ENCODE measurements at regions not wholly inside any gene's neighbourhood (a gene's known extent, or its start where the extent isn't known, plus 50 kb on each side); places are given as distances from the start of the nearest gene placed in this dataset.

GRCh38 chr6:6414931-6415330 is 94.5 kb upstream of the F13A1 start:
- Histone ChIP-seq H3K27me3 (ENCODE audit: control insufficient read depth in 2 of 2, insufficient read depth in 2 of 2, low read length in 2 of 2) (no peaks in the 10 kb centered on the region), H2AFZ (ENCODE audit: insufficient read depth, low read depth, low read length, poor library complexity, severe bottlenecking) (no peak overlapping the region), H3K9me3 (replicated peaks in 1 of 2; ENCODE audit: control insufficient read depth in 1 of 2, insufficient read depth in 1 of 2, low read length in 2 of 2) (no peaks in the 10 kb centered on the region), H3K4me2 (replicated peaks; ENCODE audit: extremely low read depth, low read length, poor library complexity, severe bottlenecking) (peak overlapping the region; percentile 50), H3K27ac (ENCODE audit: low read depth in 1 of 2, low read length in 2 of 2) (peak overlapping the region in 1 of 2 donors; percentile 75), H3K79me2 (ENCODE audit: insufficient read depth, low read length) (no peaks in the 10 kb centered on the region), H3K4me3 (replicated peaks in 1 of 3; ENCODE audit: low read depth in 2 of 3, low read length in 3 of 3) (peak overlapping the region in 1 of 3 experiments; percentile 43), H3K36me3 (replicated peaks in 1 of 2; ENCODE audit: control insufficient read depth in 1 of 2, insufficient read depth in 2 of 2, low read length in 2 of 2) (no peaks in the 10 kb centered on the region), H4K20me1 (ENCODE audit: insufficient read depth, low read length) (no peaks in the 10 kb centered on the region), H3K9ac (ENCODE audit: insufficient read depth, low read length, poor library complexity, severe bottlenecking) (peak overlapping the region; percentile 17), H3K4me1 (ENCODE audit: control insufficient read depth in 1 of 2, insufficient read depth in 2 of 2, low read length in 2 of 2) (peaks cover 56 to 58% of the 10 kb centered on the region in 2 donors)
- H3K27ac Mint-ChIP-seq = peak overlapping the region; percentile 33 to 92 (median 83)
- WGBS (ENCODE audit: insufficient coverage) = no CpG with 5 or more reads among the region's 5 CpGs
- H3K27me3 Mint-ChIP-seq (ENCODE audit: low read depth in 3 of 3) = no peaks in the 10 kb centered on the region
- no peaks in the 10 kb centered on the region for H3K36me3 Mint-ChIP-seq
- H3K4me3 Mint-ChIP-seq = peak overlapping the region in 1 of 2 donors; percentile 72
- intact Hi-C loops (cut with micrococcal nuclease) = no loop called here
- H3K4me1 Mint-ChIP-seq = peaks cover 60% of the 10 kb centered on the region
- DNase-seq = peak; percentile 65 to 84 (median 83)
- H3K9me3 Mint-ChIP-seq = peaks cover 0 to 5% (median 0%) of the 10 kb centered on the region in 7 donors
- TF ChIP-seq CTCF (IDR thresholded peaks at IDR 0.05) = no peak

GRCh38 chr6:6417475-6417874 is 97.0 kb upstream of the F13A1 start:
- intact Hi-C loops (cut with micrococcal nuclease) = no loop called here
- Histone ChIP-seq H3K4me3 (replicated peaks in 1 of 3; ENCODE audit: low read depth in 2 of 3, low read length in 3 of 3) (no peak overlapping the region), H3K9ac (ENCODE audit: insufficient read depth, low read length, poor library complexity, severe bottlenecking) (no peak overlapping the region), H3K27ac (ENCODE audit: low read depth in 1 of 2, low read length in 2 of 2) (no peak overlapping the region), H3K79me2 (ENCODE audit: insufficient read depth, low read length) (no peaks in the 10 kb centered on the region), H4K20me1 (ENCODE audit: insufficient read depth, low read length) (no peaks in the 10 kb centered on the region), H3K9me3 (replicated peaks in 1 of 2; ENCODE audit: control insufficient read depth in 1 of 2, insufficient read depth in 1 of 2, low read length in 2 of 2) (no peaks in the 10 kb centered on the region), H3K4me2 (replicated peaks; ENCODE audit: extremely low read depth, low read length, poor library complexity, severe bottlenecking) (no peak overlapping the region), H3K36me3 (replicated peaks in 1 of 2; ENCODE audit: control insufficient read depth in 1 of 2, insufficient read depth in 2 of 2, low read length in 2 of 2) (no peaks in the 10 kb centered on the region), H3K4me1 (ENCODE audit: control insufficient read depth in 1 of 2, insufficient read depth in 2 of 2, low read length in 2 of 2) (peaks cover 40 to 42% of the 10 kb centered on the region in 2 donors), H2AFZ (ENCODE audit: insufficient read depth, low read depth, low read length, poor library complexity, severe bottlenecking) (peak overlapping the region; percentile 6), H3K27me3 (ENCODE audit: control insufficient read depth in 2 of 2, insufficient read depth in 2 of 2, low read length in 2 of 2) (no peaks in the 10 kb centered on the region)
- 83% methylated on average over 1 of the region's 7 CpGs for WGBS (ENCODE audit: insufficient coverage)
- H3K36me3 Mint-ChIP-seq = no peaks in the 10 kb centered on the region
- no peaks in the 10 kb centered on the region for H3K27me3 Mint-ChIP-seq (ENCODE audit: low read depth in 3 of 3)
- H3K4me1 Mint-ChIP-seq = peaks cover 44% of the 10 kb centered on the region
- no peak overlapping the region for H3K4me3 Mint-ChIP-seq
- TF ChIP-seq CTCF (IDR thresholded peaks at IDR 0.05) = no peak
- DNase-seq = no peak
- H3K9me3 Mint-ChIP-seq = peaks cover 0 to 9% (median 6%) of the 10 kb centered on the region in 7 donors
- no peak overlapping the region for H3K27ac Mint-ChIP-seq

Measured in CD14-positive monocyte (primary cell).